Esophagus squamous epithelium (tissue), 5 donors: ENCODE measurements at regions not wholly inside any gene's neighbourhood (a gene's known extent, or its start where the extent isn't known, plus 50 kb on each side); places are given as distances from the start of the nearest gene placed in this dataset.

Experiments used
- DNase-seq: peaks from one replicate; lab custom pipeline; 2025; lab: John Stamatoyannopoulos, UW
- H3K27ac ChIP-seq, 4 donors: fragments of 200-600 bp; sonication (generic); one replicate each; pipeline ENCODE4 v1.5.1; 2016 to 2019; ENCODE audit warnings: mild to moderate bottlenecking in 1 of 4
- H3K27me3 ChIP-seq, 4 donors: fragments of 200-600 bp; sonication (generic); 1 replicate in 3 of 4; 2 replicates in 1 of 4; pipeline versions ENCODE4 v1.5.1 to v1.6.0; 2017 to 2021; ENCODE audit warnings: antibody characterized with exemption in 1 of 4
- H3K36me3 ChIP-seq, 3 donors: fragments of 200-600 bp; sonication (generic); one replicate each; pipeline ENCODE4 v1.5.1; 2016 to 2019
- H3K4me1 ChIP-seq, 3 donors: fragments of 200-600 bp; sonication (generic); one replicate each; pipeline ENCODE4 v1.5.1; 2017 to 2019
- H3K4me3 ChIP-seq, 4 donors: fragments of 200-600 bp; sonication (generic); 1 replicate in 3 of 4; 2 replicates in 1 of 4; pipeline ENCODE4 v1.5.1; 2016 to 2019; ENCODE audit warnings: mild to moderate bottlenecking in 2 of 4, moderate library complexity in 1 of 4
- H3K9me3 ChIP-seq, 3 donors: fragments of 200-600 bp; sonication (generic); one replicate each; pipeline ENCODE4 v1.5.1; 2016 to 2019
- POLR2A ChIP-seq, 4 donors: fragments of 450-650 bp; IDR thresholded peaks; one replicate each; pipeline ENCODE4 v1.6.1; 2017; ENCODE audit warnings: antibody characterized with exemption in 4 of 4, mild to moderate bottlenecking in 4 of 4, moderate library complexity in 3 of 4
- WGBS, 2 donors: methylation state at CpG; one replicate each; pipeline ENCODE4 v1.1.5; 2018; 5-methylcytosine and 5-hydroxymethylcytosine counted together
- intact Hi-C: fragments of 100-400 bp; cut with DNase I; formaldehyde crosslinking; loops from one replicate; pipeline ENCODE4 v1.15.0; 2022
- TF ChIP-seq, protein P1 (sequence below), 6 experiments: fragments of 450-650 bp in 4 of 6; fragments of 200-600 bp in 2 of 6; sonication (generic) in 2 of 6; IDR thresholded peaks; one replicate each; pipeline ENCODE4 v1.5.1; 2016 to 2019; ENCODE audit warnings: antibody characterized with exemption in 6 of 6, mild to moderate bottlenecking in 4 of 6, moderate library complexity in 4 of 6
- donor health status: DM: yes; HTN: yes; CAD: no.

DNA sequence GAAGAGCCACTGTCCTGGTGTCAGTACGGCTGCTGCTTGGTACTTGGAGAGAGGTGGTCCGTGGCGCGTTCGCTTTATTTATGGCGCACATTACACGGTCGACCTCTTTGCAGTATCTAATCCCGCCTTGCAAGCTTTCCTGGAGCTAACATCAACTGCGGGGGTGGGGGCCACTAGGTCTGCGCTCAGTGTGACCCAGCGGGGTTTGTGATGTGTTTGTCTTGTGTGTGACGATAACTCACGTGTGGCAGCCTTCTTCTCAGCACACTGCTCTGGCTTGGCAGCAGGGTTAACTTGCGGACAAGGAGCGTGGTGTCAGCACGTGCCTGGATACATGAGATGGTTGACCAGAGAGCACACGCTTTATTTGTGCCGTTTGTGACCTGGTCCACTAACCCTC lies 122.2 kb upstream of the RTL1 start:
- no peak overlapping the region for H3K4me3 ChIP-seq
- no peak for TF ChIP-seq POLR2A (IDR thresholded peaks at IDR 0.05)
- TF ChIP-seq, protein P1, sequence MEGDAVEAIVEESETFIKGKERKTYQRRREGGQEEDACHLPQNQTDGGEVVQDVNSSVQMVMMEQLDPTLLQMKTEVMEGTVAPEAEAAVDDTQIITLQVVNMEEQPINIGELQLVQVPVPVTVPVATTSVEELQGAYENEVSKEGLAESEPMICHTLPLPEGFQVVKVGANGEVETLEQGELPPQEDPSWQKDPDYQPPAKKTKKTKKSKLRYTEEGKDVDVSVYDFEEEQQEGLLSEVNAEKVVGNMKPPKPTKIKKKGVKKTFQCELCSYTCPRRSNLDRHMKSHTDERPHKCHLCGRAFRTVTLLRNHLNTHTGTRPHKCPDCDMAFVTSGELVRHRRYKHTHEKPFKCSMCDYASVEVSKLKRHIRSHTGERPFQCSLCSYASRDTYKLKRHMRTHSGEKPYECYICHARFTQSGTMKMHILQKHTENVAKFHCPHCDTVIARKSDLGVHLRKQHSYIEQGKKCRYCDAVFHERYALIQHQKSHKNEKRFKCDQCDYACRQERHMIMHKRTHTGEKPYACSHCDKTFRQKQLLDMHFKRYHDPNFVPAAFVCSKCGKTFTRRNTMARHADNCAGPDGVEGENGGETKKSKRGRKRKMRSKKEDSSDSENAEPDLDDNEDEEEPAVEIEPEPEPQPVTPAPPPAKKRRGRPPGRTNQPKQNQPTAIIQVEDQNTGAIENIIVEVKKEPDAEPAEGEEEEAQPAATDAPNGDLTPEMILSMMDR (IDR thresholded peaks at IDR 0.05) = no peak
- intact Hi-C loops = no loop called here
- no peaks in the 10 kb centered on the region for H3K4me1 ChIP-seq
- no peaks in the 10 kb centered on the region for H3K9me3 ChIP-seq
- no peak for DNase-seq
- no peak overlapping the region for H3K27ac ChIP-seq
- no peaks in the 10 kb centered on the region for H3K27me3 ChIP-seq
- no peaks in the 10 kb centered on the region for H3K36me3 ChIP-seq
- WGBS, 2 donors = 86 to 93% methylated on average over 17 of the region's 19 CpGs

DNA sequence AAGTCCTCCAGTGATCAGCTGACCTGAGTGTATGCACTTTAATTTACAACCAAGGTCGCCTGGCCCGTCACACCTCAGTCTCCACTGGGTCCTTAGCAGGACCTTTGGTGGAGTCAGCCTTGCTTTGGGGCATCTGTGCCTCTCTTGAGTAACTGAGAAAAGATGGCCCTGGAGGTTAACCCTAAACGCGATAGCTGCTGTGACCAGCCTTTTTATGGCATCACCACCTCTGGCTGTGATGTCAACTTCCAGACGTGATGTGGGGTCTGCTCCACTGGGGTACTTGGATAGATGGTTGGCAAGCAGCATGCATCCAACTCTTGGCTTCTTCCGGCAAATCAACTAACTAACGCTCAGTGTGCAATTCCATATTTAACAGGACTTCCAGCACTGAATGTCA lies 122.8 kb upstream of the RTL1 start:
- Histone ChIP-seq H3K27me3 (no peaks in the 10 kb centered on the region), H3K9me3 (no peaks in the 10 kb centered on the region), H3K4me3 (no peak overlapping the region), H3K27ac (no peak overlapping the region), H3K4me1 (no peaks in the 10 kb centered on the region), H3K36me3 (no peaks in the 10 kb centered on the region)
- 82 to 84% methylated on average over 5 to 6 of the region's 7 CpGs for WGBS, 2 donors
- no peak for TF ChIP-seq POLR2A (IDR thresholded peaks at IDR 0.05)
- TF ChIP-seq, protein P1 (IDR thresholded peaks at IDR 0.05) = no peak
- DNase-seq = no peak
- intact Hi-C loops = no loop called here

DNA sequence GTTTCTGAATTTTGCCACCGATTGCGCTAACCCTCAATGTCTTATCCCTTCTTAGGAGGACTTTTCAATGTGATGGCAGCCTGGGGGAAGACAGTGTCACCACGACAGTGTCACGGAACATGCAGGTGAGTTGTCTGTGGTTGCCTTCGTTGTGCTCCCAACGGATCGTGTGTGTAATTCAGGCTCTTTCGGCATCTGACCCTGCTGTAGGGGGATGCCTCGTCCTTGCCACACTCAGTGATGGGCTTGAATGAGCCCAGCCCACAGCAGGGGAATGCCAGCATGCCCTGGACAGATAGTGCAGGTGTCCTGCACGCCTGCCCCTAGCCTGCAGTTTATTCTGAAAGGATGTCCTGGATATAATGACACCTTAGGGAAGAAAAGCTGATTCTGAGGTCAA lies 123.8 kb upstream of the RTL1 start:
- 89 to 90% methylated on average over 5 to 8 of the region's 10 CpGs for WGBS, 2 donors
- TF ChIP-seq, protein P1 (IDR thresholded peaks at IDR 0.05) = no peak
- no peak for TF ChIP-seq POLR2A (IDR thresholded peaks at IDR 0.05)
- intact Hi-C loops = no loop called here
- Histone ChIP-seq H3K9me3 (no peaks in the 10 kb centered on the region), H3K36me3 (no peaks in the 10 kb centered on the region), H3K4me1 (no peaks in the 10 kb centered on the region), H3K27ac (no peak overlapping the region), H3K4me3 (no peak overlapping the region), H3K27me3 (no peaks in the 10 kb centered on the region)
- DNase-seq = no peak

DNA sequence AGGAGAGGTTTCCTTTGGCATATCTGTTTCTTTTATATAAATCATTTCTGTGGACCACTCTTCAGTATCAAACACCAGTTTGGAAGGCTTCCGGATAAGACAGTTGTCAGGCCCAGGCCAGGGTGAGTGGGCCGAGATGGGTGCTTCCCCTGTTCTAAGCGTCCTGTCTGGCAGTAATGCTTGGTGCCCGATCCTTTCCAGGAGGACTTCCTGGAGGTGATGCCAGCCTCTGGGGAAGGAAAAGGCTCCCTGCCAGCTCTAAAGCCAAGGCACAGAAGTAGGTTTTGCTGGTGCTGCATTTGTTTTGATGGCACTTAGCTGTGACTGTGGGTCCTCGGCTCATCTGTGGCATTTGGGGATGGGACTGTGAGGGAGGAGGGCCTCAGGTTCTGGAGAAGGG lies 124.4 kb upstream of the RTL1 start:
- no peak for DNase-seq
- Histone ChIP-seq H3K4me3 (no peak overlapping the region), H3K9me3 (no peaks in the 10 kb centered on the region), H3K36me3 (no peaks in the 10 kb centered on the region), H3K27me3 (no peaks in the 10 kb centered on the region), H3K27ac (no peak overlapping the region), H3K4me1 (no peaks in the 10 kb centered on the region)
- TF ChIP-seq, protein P1 (IDR thresholded peaks at IDR 0.05) = no peak
- no peak for TF ChIP-seq POLR2A (IDR thresholded peaks at IDR 0.05)
- WGBS, 2 donors = 77 to 95% methylated on average over 3 of the region's 5 CpGs
- intact Hi-C loops = no loop called here

DNA sequence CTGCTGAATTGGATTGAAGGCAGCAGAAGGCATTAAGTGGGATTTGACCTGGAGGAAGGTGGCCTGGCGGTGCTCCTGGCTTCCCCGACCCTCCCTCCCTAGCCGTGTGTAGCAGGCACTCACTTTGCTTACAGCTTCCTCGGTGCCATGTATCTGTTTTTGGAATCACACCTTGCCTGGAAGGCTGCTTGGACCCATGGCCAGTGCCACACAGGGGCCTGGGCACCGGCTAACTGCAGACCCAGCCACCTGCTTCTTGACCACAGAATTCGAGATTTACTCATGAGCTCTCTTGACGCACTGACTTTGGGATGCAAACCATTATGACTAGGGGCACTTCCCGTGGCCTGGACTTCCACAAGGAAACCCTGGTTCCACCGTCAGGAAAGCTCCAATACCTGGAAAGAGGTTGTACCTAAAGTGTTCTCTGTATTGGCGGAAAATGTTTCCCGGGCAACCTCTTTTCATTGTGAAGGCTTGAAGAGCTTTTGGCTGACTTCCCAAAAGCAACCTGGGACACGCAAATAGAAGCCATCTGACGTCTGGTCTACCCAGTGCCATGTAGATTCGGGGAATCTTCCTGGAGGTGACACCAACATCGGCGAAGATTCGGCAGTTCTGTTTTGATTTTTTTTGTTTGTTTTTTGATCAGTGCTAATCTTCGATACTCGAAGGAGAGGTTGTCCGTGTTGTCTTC lies 125.6 kb upstream of the RTL1 start:
- intact Hi-C loops = no loop called here
- WGBS, 2 donors = 78 to 79% methylated on average over 18 to 20 of the region's 20 CpGs
- no peak for DNase-seq

More for the DNA sequence above, 125.6 kb upstream of the RTL1 start:
- H3K4me1 ChIP-seq = no peaks in the 10 kb centered on the region
- H3K4me3 ChIP-seq = no peak overlapping the region
- no peak overlapping the region for H3K27ac ChIP-seq
- no peaks in the 10 kb centered on the region for H3K9me3 ChIP-seq
- no peak for TF ChIP-seq POLR2A (IDR thresholded peaks at IDR 0.05)
- TF ChIP-seq, protein P1 (IDR thresholded peaks at IDR 0.05) = no peak
- H3K27me3 ChIP-seq = no peaks in the 10 kb centered on the region
- no peaks in the 10 kb centered on the region for H3K36me3 ChIP-seq
